ENCODE measurements at regions not wholly inside any gene's neighbourhood (a gene's known extent, or its start where the extent isn't known, plus 50 kb on each side); places are given as distances from the start of the nearest gene placed in this dataset.

DNA sequence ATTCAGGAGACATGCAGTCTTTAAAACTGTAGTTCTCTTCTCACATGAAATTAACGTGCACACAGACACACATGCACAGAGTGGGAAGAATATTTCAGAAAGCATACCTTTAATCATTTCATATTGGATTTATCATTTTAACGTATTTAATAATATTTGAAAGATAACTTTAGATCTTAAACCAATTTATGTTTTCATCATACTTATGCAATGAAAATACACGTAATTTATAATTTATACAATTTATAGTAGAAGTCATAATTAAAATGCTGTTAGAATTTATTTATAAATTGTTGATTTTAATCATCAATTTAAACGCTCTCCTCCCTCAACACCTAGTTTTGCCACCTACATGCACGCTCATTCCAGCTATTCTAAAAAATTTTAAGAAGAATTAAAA, 894.9 kb upstream of the CTNND2 start:
- H3K27ac Mint-ChIP-seq, result no peak overlapping the region
- H3K4me3 Mint-ChIP-seq, result no peak overlapping the region
- H3K4me1 Mint-ChIP-seq (ENCODE audit: low read depth), result no peaks in the 10 kb centered on the region
- no peak for ATAC-seq
- peaks cover 12% of the 10 kb centered on the region for H3K9me3 Mint-ChIP-seq (ENCODE audit: insufficient read depth)
- no peaks in the 10 kb centered on the region for H3K27me3 Mint-ChIP-seq (ENCODE audit: low read depth)
- ChIA-PET CTCF (no interaction called here), POLR2A (no interaction called here)
- no peak for DNase-seq
- no peaks in the 10 kb centered on the region for H3K36me3 Mint-ChIP-seq (ENCODE audit: low read depth)

GRCh38 chr5:12795333-12795663, 891.1 kb upstream of the CTNND2 start:
- no peaks in the 10 kb centered on the region for H3K4me1 Mint-ChIP-seq (ENCODE audit: low read depth)
- DNase-seq (no peak), ATAC-seq (no peak)
- H3K36me3 Mint-ChIP-seq (ENCODE audit: low read depth), result no peaks in the 10 kb centered on the region
- H3K4me3 Mint-ChIP-seq, result no peak overlapping the region
- H3K27ac Mint-ChIP-seq, result no peak overlapping the region
- ChIA-PET POLR2A (no interaction called here), CTCF (no interaction called here)
- peaks cover 16% of the 10 kb centered on the region for H3K9me3 Mint-ChIP-seq (ENCODE audit: insufficient read depth)
- H3K27me3 Mint-ChIP-seq (ENCODE audit: low read depth), result no peaks in the 10 kb centered on the region

DNA sequence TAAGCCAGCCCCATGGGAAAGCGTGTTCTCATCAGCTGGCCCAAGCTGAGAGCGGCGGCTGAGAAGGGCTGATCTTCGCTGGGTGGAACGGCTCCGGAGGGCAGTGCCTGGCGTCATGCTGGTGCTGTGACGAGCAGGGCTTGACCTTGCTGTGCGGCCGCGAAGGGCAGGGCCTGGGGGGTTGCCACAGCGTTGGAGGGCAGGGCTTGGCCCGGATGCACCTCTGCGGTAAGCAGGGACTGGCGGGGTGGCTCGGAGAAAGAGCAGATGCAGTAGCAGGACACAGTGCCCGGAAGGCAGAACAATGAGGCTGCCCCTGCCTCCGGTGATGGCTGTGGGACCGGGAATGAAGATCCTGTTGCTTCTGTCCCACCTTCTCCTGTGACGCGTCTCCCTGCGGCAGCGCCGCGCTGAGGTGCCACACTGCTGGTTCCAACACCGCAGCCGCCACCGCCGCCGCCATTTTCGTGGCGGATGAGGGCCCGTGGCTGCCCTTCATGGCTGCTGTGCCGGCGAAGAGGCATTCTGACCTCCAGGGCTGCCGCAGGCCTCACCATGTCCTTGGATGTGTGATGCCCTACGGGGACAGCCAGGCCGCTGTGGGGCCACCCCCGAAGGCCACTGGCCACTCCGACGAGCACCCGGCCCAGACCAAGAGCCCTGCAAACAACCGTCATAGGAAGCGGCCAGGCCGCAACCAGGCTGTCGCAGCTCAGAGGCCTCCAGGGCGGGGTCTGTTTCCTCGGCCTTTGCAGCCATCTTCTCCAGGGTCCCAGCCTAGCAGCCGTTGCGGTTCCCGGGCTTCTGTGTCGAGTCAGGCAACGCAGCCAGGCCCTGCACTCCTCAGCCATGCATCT, 890.5 kb upstream of the CTNND2 start:
- Mint-ChIP-seq H3K27ac (no peak overlapping the region), H3K9me3 (ENCODE audit: insufficient read depth) (peaks cover 16% of the 10 kb centered on the region), H3K36me3 (ENCODE audit: low read depth) (no peaks in the 10 kb centered on the region), H3K27me3 (ENCODE audit: low read depth) (no peaks in the 10 kb centered on the region), H3K4me1 (ENCODE audit: low read depth) (no peaks in the 10 kb centered on the region), H3K4me3 (no peak overlapping the region)
- ChIA-PET CTCF (no interaction called here), POLR2A (no interaction called here)
- ATAC-seq, result no peak
- DNase-seq, result no peak

GRCh38 chr5:12793373-12793772, 889.1 kb upstream of the CTNND2 start:
- DNase-seq, result no peak
- Mint-ChIP-seq H3K27me3 (ENCODE audit: low read depth) (no peaks in the 10 kb centered on the region), H3K4me3 (no peak overlapping the region), H3K9me3 (ENCODE audit: insufficient read depth) (peaks cover 22% of the 10 kb centered on the region), H3K27ac (no peak overlapping the region), H3K36me3 (ENCODE audit: low read depth) (no peaks in the 10 kb centered on the region), H3K4me1 (ENCODE audit: low read depth) (no peaks in the 10 kb centered on the region)
- ATAC-seq, result no peak
- ChIA-PET CTCF (no interaction called here), POLR2A (no interaction called here)

DNA sequence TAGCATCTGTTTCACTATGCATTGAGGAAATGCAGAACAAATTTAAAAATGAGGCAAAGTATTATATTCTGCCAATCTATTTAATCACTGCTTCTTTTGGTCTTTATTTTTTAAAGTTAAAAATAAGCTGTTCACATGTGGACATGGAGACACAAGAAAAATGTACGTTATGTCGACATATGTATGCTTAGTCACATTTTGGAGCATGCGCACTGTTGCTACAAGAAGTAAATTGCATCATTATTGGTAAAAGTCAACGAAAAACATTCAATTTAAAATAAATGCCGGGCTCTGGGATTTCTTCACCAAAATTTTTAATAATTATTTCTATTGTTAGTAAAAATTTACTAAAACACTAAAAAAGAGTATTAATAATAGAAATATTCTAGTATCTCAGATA, 876.3 kb upstream of the CTNND2 start:
- POLR2A ChIA-PET, result no interaction called here
- no peak for DNase-seq
- no peaks in the 10 kb centered on the region for H3K36me3 Mint-ChIP-seq (ENCODE audit: low read depth)
- H3K4me3 Mint-ChIP-seq, result no peak overlapping the region
- no peak overlapping the region for H3K27ac Mint-ChIP-seq
- no peaks in the 10 kb centered on the region for H3K4me1 Mint-ChIP-seq (ENCODE audit: low read depth)
- CTCF ChIA-PET, result no interaction called here
- H3K9me3 Mint-ChIP-seq (ENCODE audit: insufficient read depth), result peaks cover 7% of the 10 kb centered on the region
- no peak for ATAC-seq
- no peaks in the 10 kb centered on the region for H3K27me3 Mint-ChIP-seq (ENCODE audit: low read depth)

- ChIA-PET POLR2A (no interaction called here), CTCF (no interaction called here)
- H3K4me1 Mint-ChIP-seq (ENCODE audit: low read depth), result no peaks in the 10 kb centered on the region
- no peak overlapping the region for H3K4me3 Mint-ChIP-seq
- no peak for DNase-seq
- no peaks in the 10 kb centered on the region for H3K27me3 Mint-ChIP-seq (ENCODE audit: low read depth)
- ATAC-seq, result no peak
- no peaks in the 10 kb centered on the region for H3K36me3 Mint-ChIP-seq (ENCODE audit: low read depth)
- H3K27ac Mint-ChIP-seq, result no peak overlapping the region
- H3K9me3 Mint-ChIP-seq (ENCODE audit: insufficient read depth), result peaks cover 17% of the 10 kb centered on the region
These were observed 873.1 kb upstream of the CTNND2 start for GRCh38 chr5:12777342-12777741.

- H3K4me1 Mint-ChIP-seq (ENCODE audit: low read depth), result no peaks in the 10 kb centered on the region
- CTCF ChIA-PET, result no interaction called here
- peaks cover 38% of the 10 kb centered on the region for H3K9me3 Mint-ChIP-seq (ENCODE audit: insufficient read depth)
- no peak overlapping the region for H3K27ac Mint-ChIP-seq
- H3K36me3 Mint-ChIP-seq (ENCODE audit: low read depth), result no peaks in the 10 kb centered on the region
- no peak for ATAC-seq
- no peak overlapping the region for H3K4me3 Mint-ChIP-seq
- DNase-seq, result no peak
- no peaks in the 10 kb centered on the region for H3K27me3 Mint-ChIP-seq (ENCODE audit: low read depth)
- POLR2A ChIA-PET, result no interaction called here
These were observed 868.0 kb upstream of the CTNND2 start for GRCh38 chr5:12772276-12772675.

DNA sequence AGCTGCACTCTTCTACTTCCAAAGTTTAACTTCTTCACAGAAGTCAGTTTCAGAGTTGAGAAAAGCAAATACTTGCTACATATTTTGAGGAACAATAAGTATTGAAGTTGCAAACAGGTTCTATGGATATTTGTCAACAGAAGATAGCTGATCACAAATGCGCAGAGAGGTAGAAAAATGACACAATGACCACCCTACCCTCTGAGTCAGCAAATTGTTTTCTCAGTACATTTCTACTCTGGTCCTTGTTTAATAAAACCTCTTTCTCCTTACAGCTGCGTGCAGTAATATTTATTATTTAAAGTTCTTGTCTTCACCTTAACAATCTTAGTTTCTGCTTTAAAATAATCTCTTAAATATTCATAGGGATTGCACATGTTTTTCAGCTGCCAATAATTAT, 855.1 kb upstream of the CTNND2 start:
- no peak for ATAC-seq
- H3K4me1 Mint-ChIP-seq (ENCODE audit: low read depth), result no peaks in the 10 kb centered on the region
- ChIA-PET POLR2A (no interaction called here), CTCF (interaction anchor here (0.9 kb wide), 1 partner anchor 78 kb away, joined by 3 read pairs; no protein-coding TSS in a partner anchor)
- no peak overlapping the region for H3K4me3 Mint-ChIP-seq
- DNase-seq, result no peak
- H3K9me3 Mint-ChIP-seq (ENCODE audit: insufficient read depth), result peaks cover 22% of the 10 kb centered on the region
- H3K27ac Mint-ChIP-seq, result no peak overlapping the region
- no peaks in the 10 kb centered on the region for H3K27me3 Mint-ChIP-seq (ENCODE audit: low read depth)
- no peaks in the 10 kb centered on the region for H3K36me3 Mint-ChIP-seq (ENCODE audit: low read depth)

DNA sequence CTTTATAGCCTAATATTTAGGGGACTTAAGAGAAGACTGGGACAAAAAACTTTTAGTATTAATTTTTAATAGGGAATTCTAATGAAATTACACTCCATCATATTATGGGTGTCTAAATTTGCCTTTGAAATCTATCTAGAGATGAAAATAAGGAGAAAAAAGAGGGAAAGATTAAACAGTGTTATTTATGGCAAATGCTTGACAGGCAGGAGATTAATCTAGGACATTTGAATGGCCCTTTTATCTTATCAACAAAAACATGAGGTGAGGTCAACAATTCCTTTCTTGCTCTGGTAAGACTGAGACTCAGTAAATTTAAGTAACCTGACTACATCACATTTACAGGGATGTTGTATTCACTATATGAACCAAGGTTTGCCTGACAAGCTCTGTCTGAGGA, 852.8 kb upstream of the CTNND2 start:
- Mint-ChIP-seq H3K36me3 (ENCODE audit: low read depth) (no peaks in the 10 kb centered on the region), H3K27me3 (ENCODE audit: low read depth) (no peaks in the 10 kb centered on the region), H3K27ac (no peak overlapping the region), H3K9me3 (ENCODE audit: insufficient read depth) (peaks cover 13% of the 10 kb centered on the region), H3K4me1 (ENCODE audit: low read depth) (no peaks in the 10 kb centered on the region), H3K4me3 (no peak overlapping the region)
- DNase-seq (no peak), ATAC-seq (no peak)
- ChIA-PET POLR2A (no interaction called here), CTCF (no interaction called here)

DNA sequence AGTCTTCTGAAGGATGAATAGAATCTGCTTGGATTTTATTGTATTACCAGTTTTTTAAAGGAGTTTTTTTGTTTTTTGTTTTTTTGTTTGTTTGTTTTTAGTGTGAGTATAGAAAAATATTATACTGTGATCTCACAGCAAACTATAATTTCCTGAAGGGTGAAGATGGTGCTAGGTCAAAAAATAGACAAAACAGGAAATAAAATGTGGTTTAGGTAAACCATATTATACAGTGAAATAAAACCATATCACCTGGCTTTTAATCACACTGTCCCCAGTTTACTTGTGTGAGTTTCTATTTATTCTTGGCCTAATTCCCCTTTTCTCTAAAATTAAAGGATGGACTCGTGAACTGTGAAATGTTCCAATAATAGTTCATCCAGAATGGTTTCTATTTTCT, 841.3 kb upstream of the CTNND2 start:
- POLR2A ChIA-PET, result no interaction called here
- Mint-ChIP-seq H3K36me3 (ENCODE audit: low read depth) (no peaks in the 10 kb centered on the region), H3K4me1 (ENCODE audit: low read depth) (no peaks in the 10 kb centered on the region), H3K9me3 (ENCODE audit: insufficient read depth) (peaks cover 3% of the 10 kb centered on the region), H3K4me3 (no peak overlapping the region), H3K27ac (no peak overlapping the region), H3K27me3 (ENCODE audit: low read depth) (no peaks in the 10 kb centered on the region)
- no peak for DNase-seq
- no peak for ATAC-seq
- CTCF ChIA-PET, result no interaction called here

DNA sequence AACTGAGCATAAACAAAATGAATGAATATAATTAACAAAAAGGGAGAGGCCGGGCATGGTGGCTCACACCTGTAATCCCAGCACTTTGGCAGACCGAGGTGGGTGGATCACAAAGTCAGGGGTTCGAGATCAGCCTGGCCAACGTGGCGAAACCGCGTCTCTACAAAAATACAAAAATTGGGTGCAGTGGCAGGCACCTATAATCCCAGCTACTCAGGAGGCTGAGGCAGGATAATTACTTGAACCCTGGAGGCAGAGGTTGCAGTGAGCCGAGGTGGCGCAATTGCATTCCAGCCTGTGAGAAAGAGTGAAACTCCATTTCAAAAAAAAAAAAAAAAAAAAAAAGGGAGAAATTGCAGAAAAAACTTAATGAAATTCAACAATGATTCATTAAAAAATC, 839.3 kb upstream of the CTNND2 start:
- Mint-ChIP-seq H3K4me3 (no peak overlapping the region), H3K9me3 (ENCODE audit: insufficient read depth) (peaks cover 3% of the 10 kb centered on the region), H3K27ac (no peak overlapping the region), H3K4me1 (ENCODE audit: low read depth) (no peaks in the 10 kb centered on the region), H3K36me3 (ENCODE audit: low read depth) (no peaks in the 10 kb centered on the region), H3K27me3 (ENCODE audit: low read depth) (no peaks in the 10 kb centered on the region)
- DNase-seq, result no peak
- ChIA-PET POLR2A (no interaction called here), CTCF (no interaction called here)
- ATAC-seq, result no peak

GRCh38 chr5:12730354-12730753, 826.1 kb upstream of the CTNND2 start:
- ATAC-seq (no peak), DNase-seq (no peak)
- no peak overlapping the region for H3K27ac Mint-ChIP-seq
- H3K4me3 Mint-ChIP-seq, result no peak overlapping the region
- no peaks in the 10 kb centered on the region for H3K27me3 Mint-ChIP-seq (ENCODE audit: low read depth)
- ChIA-PET CTCF (no interaction called here), POLR2A (no interaction called here)
- no peaks in the 10 kb centered on the region for H3K36me3 Mint-ChIP-seq (ENCODE audit: low read depth)
- no peaks in the 10 kb centered on the region for H3K4me1 Mint-ChIP-seq (ENCODE audit: low read depth)
- peaks cover 31% of the 10 kb centered on the region for H3K9me3 Mint-ChIP-seq (ENCODE audit: insufficient read depth)

GRCh38 chr5:12716664-12717063, 812.4 kb upstream of the CTNND2 start:
- Mint-ChIP-seq H3K27ac (no peak overlapping the region), H3K4me3 (no peak overlapping the region), H3K27me3 (ENCODE audit: low read depth) (no peaks in the 10 kb centered on the region), H3K36me3 (ENCODE audit: low read depth) (no peaks in the 10 kb centered on the region), H3K9me3 (ENCODE audit: insufficient read depth) (peaks cover 14% of the 10 kb centered on the region), H3K4me1 (ENCODE audit: low read depth) (no peaks in the 10 kb centered on the region)
- ATAC-seq (no peak), DNase-seq (no peak)
- ChIA-PET POLR2A (no interaction called here), CTCF (no interaction called here)
